WTC11 (cell line): ENCODE measurements at regions not wholly inside any gene's neighbourhood (a gene's known extent, or its start where the extent isn't known, plus 50 kb on each side); places are given as distances from the start of the nearest gene placed in this dataset.

Experiments
- ATAC-seq: fragments of 200-7000 bp; cut with Tn5 transposase; 2 replicates; pipeline ENCODE4 v1.10.0; 2021; ENCODE audit warnings: mild to moderate bottlenecking, moderate library complexity
- CTCF ChIA-PET: fragments of 300-600 bp; sonication (Branson Sonifier 250); formaldehyde crosslinking; loops from one replicate; lab custom pipeline; 2021; ENCODE audit warnings: antibody characterized with exemption; lab: Charles Lee
- POLR2A ChIA-PET: fragments of 350-600 bp; sonication (Branson Sonifier 250); formaldehyde crosslinking; loops from one replicate; lab custom pipeline; 2021; ENCODE audit warnings: antibody characterized with exemption; lab: Charles Lee
- DNase-seq: peaks from one replicate; pipeline ENCODE4 v3.0.0; 2021; ENCODE audit warnings: low spot score
- H3K27ac Mint-ChIP-seq: 2 replicates; pipeline ENCODE4 v1.8.0; 2021; ENCODE audit warnings: mixed read lengths
- H3K27me3 Mint-ChIP-seq: 2 replicates; pipeline ENCODE4 v1.8.0; 2021; ENCODE audit warnings: low read depth, mild to moderate bottlenecking, moderate library complexity, mixed read lengths
- H3K36me3 Mint-ChIP-seq: 2 replicates; pipeline ENCODE4 v1.8.0; 2021; ENCODE audit warnings: mixed read lengths
- H3K4me1 Mint-ChIP-seq: 2 replicates; pipeline ENCODE4 v1.8.0; 2022; ENCODE audit warnings: mixed read lengths
- H3K4me3 Mint-ChIP-seq: 2 replicates; pipeline ENCODE4 v1.8.0; 2021; ENCODE audit warnings: mild to moderate bottlenecking, moderate library complexity, mixed read lengths
- H3K9me3 Mint-ChIP-seq: 2 replicates; pipeline ENCODE4 v1.8.0; 2021; ENCODE audit warnings: mixed read lengths
- ARID4B ChIP-seq: sonication (generic); formaldehyde crosslinking; IDR thresholded peaks from 2 replicates; pipeline ENCODE4 v1.8.0; 2023; ENCODE audit warnings: missing genetic modification reagents, mild to moderate bottlenecking, borderline replicate concordance
- ATF1 ChIP-seq: sonication (generic); formaldehyde crosslinking; IDR thresholded peaks from 2 replicates; pipeline ENCODE4 v1.8.1; 2023; ENCODE audit warnings: mild to moderate bottlenecking, moderate library complexity, missing genetic modification reagents
- ATF2 ChIP-seq: sonication (generic); formaldehyde crosslinking; IDR thresholded peaks from 2 replicates; pipeline ENCODE4 v1.8.1; 2022; ENCODE audit warnings: low read depth, missing genetic modification reagents, borderline replicate concordance
- ATF6 ChIP-seq: sonication (generic); formaldehyde crosslinking; IDR thresholded peaks from 2 replicates; pipeline ENCODE4 v1.8.1; 2023; ENCODE audit warnings: mild to moderate bottlenecking, missing genetic modification reagents
- E2F1 ChIP-seq: sonication (generic); formaldehyde crosslinking; IDR thresholded peaks from 2 replicates; pipeline ENCODE4 v1.8.0; 2022; ENCODE audit warnings: mild to moderate bottlenecking, missing genetic modification reagents
- ELF4 ChIP-seq: sonication (generic); formaldehyde crosslinking; IDR thresholded peaks from 2 replicates; pipeline ENCODE4 v1.8.1; 2022; ENCODE audit warnings: low read depth, mild to moderate bottlenecking, moderate library complexity, missing genetic modification reagents
- FOXP1 ChIP-seq: sonication (generic); formaldehyde crosslinking; IDR thresholded peaks from 2 replicates; pipeline ENCODE4 v1.8.0; 2022; ENCODE audit warnings: missing genetic modification reagents, mild to moderate bottlenecking, moderate library complexity, borderline replicate concordance
- IRF2 ChIP-seq: sonication (generic); formaldehyde crosslinking; IDR thresholded peaks from 2 replicates; pipeline ENCODE4 v1.8.0; 2022; ENCODE audit warnings: low read depth, missing genetic modification reagents, borderline replicate concordance
- JUN ChIP-seq: sonication (generic); formaldehyde crosslinking; IDR thresholded peaks from 2 replicates; pipeline ENCODE4 v1.8.0; 2023; ENCODE audit warnings: mild to moderate bottlenecking, missing genetic modification reagents
- NFATC4 ChIP-seq: fragments of 250-450 bp; sonication (Bioruptor Pico); IDR thresholded peaks from 2 replicates; pipeline ENCODE4 v1.9.0; 2021; ENCODE audit warnings: mild to moderate bottlenecking
- ZBTB43 ChIP-seq: sonication (generic); formaldehyde crosslinking; IDR thresholded peaks from 2 replicates; pipeline ENCODE4 v1.8.1; 2023; ENCODE audit warnings: mild to moderate bottlenecking, missing genetic modification reagents
- ZNF138 ChIP-seq: sonication (generic); formaldehyde crosslinking; conservative IDR thresholded peaks from 2 replicates; pipeline ENCODE4 v1.8.1; 2022; ENCODE audit warnings: mild to moderate bottlenecking, moderate library complexity, missing genetic modification reagents
- ZNF219 ChIP-seq: sonication (generic); formaldehyde crosslinking; IDR thresholded peaks from 2 replicates; pipeline ENCODE4 v1.8.0; 2023; ENCODE audit warnings: missing genetic modification reagents, mild to moderate bottlenecking, borderline replicate concordance
- ZNF232 ChIP-seq: sonication (generic); formaldehyde crosslinking; IDR thresholded peaks from 2 replicates; pipeline ENCODE4 v1.8.0; 2022; ENCODE audit warnings: mild to moderate bottlenecking, missing genetic modification reagents
- ZNF263 ChIP-seq: sonication (generic); formaldehyde crosslinking; IDR thresholded peaks from 2 replicates; pipeline ENCODE4 v1.8.1; 2022; ENCODE audit warnings: low read depth, mild to moderate bottlenecking, moderate library complexity, missing genetic modification reagents
- ZNF416 ChIP-seq: fragments of 250-450 bp; sonication (Bioruptor Pico); IDR thresholded peaks from 2 replicates; pipeline ENCODE4 v1.9.0; 2021; ENCODE audit warnings: mild to moderate bottlenecking, inconsistent platforms
- ZNF512 ChIP-seq: sonication (generic); formaldehyde crosslinking; IDR thresholded peaks from 2 replicates; pipeline ENCODE4 v1.8.1; 2022; ENCODE audit warnings: missing genetic modification reagents, borderline replicate concordance
- ZNF532 ChIP-seq: fragments of 250-450 bp; sonication (Bioruptor Pico); IDR thresholded peaks from 2 replicates; pipeline ENCODE4 v1.9.0; 2021; ENCODE audit warnings: mild to moderate bottlenecking, borderline replicate concordance

GRCh38 chr4:56142088-56142487, 193.3 kb downstream of the CEP135 start:
- DNase-seq (no peak), ATAC-seq (no peak)
- ChIA-PET CTCF (no interaction called here), POLR2A (interaction anchor here (0.9 kb wide), 1 partner anchor 10 kb away, joined by 3 read pairs; no protein-coding TSS in a partner anchor)
- H3K4me3 Mint-ChIP-seq: no peak overlapping the region
- H3K27ac Mint-ChIP-seq: no peak overlapping the region
- peaks cover 10% of the 10 kb centered on the region for H3K4me1 Mint-ChIP-seq
- H3K27me3 Mint-ChIP-seq: no peaks in the 10 kb centered on the region
- no peaks in the 10 kb centered on the region for H3K36me3 Mint-ChIP-seq
- H3K9me3 Mint-ChIP-seq: no peaks in the 10 kb centered on the region; the same call in 1 of the 2 replicates
- TF ChIP-seq JUN (CRISPR knock-in tag): no peak
- no peak for TF ChIP-seq ZNF138 (CRISPR knock-in tag)
- TF ChIP-seq ATF1 (CRISPR knock-in tag): no peak
- TF ChIP-seq ARID4B (CRISPR knock-in tag): no peak
- no peak for TF ChIP-seq IRF2 (CRISPR knock-in tag)
- no peak for TF ChIP-seq ZBTB43 (CRISPR knock-in tag)
- no peak for TF ChIP-seq E2F1 (CRISPR knock-in tag)
- no peak for TF ChIP-seq ZNF232 (CRISPR knock-in tag)
- no peak for TF ChIP-seq ZNF263 (CRISPR knock-in tag)
- no peak for TF ChIP-seq FOXP1 (CRISPR knock-in tag)
- TF ChIP-seq ZNF512 (CRISPR knock-in tag): no peak
- TF ChIP-seq ZNF532: no peak
- no peak for TF ChIP-seq NFATC4 (CRISPR knock-in tag)
- TF ChIP-seq ZNF416 (CRISPR knock-in tag): no peak
- TF ChIP-seq ATF2 (CRISPR knock-in tag): no peak
- TF ChIP-seq ZNF219 (CRISPR knock-in tag): no peak
- TF ChIP-seq ELF4 (CRISPR knock-in tag): no peak
- TF ChIP-seq ATF6: no peak
